ENCODE measurements at regions not wholly inside any gene's neighbourhood (a gene's known extent, or its start where the extent isn't known, plus 50 kb on each side); places are given as distances from the start of the nearest gene placed in this dataset.
"Not testable (repeated sequence)": the region's sequence is repeated elsewhere in the genome, so short reads cannot be mapped to it uniquely, and the experiment has no call there.

DNA sequence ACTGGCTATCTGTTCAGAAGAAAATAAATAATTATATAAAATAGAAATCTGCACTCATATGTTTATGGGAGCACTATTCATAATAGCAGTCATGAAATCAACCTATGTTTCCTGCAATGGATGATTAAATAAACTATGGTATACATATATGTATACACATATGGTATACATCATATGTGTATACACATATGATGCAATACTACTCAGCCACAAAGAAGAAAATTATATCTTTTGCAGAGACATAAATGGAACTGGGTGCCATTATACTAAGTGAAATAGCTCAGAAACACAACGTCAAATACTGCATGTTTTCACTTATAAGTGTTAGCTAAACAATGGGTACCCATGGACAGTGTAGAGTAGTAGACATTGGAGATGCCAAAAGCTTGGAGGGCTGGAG, 381.2 kb upstream of the LRFN5 start:
- no peaks in the 10 kb centered on the region for H3K27me3 ChIP-seq (ENCODE audit: control insufficient read depth, insufficient read depth, low read length, poor library complexity, severe bottlenecking)
- H3K4me1 ChIP-seq (ENCODE audit: control insufficient read depth, insufficient read depth, low read length) = no peaks in the 10 kb centered on the region
- H3K9me3 ChIP-seq (ENCODE audit: control insufficient read depth, low read length) = no peaks in the 10 kb centered on the region
- H3K27me3 Mint-ChIP-seq (ENCODE audit: insufficient read depth) = no peaks in the 10 kb centered on the region
- no peak overlapping the region for H3K9ac ChIP-seq (ENCODE audit: extremely low read depth, low read length, poor library complexity, severe bottlenecking)
- no peaks in the 10 kb centered on the region for H3K36me3 Mint-ChIP-seq (ENCODE audit: low read depth)
- DNase-seq = no peak
- 100% methylated on average over 1 of the region's 1 CpG for WGBS, 2 experiments (ENCODE audit: insufficient coverage in 1 of 2, insufficient read length in 1 of 2)
- H3K36me3 ChIP-seq (ENCODE audit: control insufficient read depth, insufficient read depth, low read length) = no peaks in the 10 kb centered on the region
- H3K27ac Mint-ChIP-seq = no peak overlapping the region
- H3K4me1 Mint-ChIP-seq = peaks cover 3% of the 10 kb centered on the region
- H3K9me3 Mint-ChIP-seq = no peaks in the 10 kb centered on the region
- H3K27ac ChIP-seq (ENCODE audit: low read depth, low read length) = no peak overlapping the region
- no peak overlapping the region for H3K4me3 Mint-ChIP-seq
- no peak overlapping the region for H3K4me3 ChIP-seq (ENCODE audit: low read length)
- TF ChIP-seq, protein P1, sequence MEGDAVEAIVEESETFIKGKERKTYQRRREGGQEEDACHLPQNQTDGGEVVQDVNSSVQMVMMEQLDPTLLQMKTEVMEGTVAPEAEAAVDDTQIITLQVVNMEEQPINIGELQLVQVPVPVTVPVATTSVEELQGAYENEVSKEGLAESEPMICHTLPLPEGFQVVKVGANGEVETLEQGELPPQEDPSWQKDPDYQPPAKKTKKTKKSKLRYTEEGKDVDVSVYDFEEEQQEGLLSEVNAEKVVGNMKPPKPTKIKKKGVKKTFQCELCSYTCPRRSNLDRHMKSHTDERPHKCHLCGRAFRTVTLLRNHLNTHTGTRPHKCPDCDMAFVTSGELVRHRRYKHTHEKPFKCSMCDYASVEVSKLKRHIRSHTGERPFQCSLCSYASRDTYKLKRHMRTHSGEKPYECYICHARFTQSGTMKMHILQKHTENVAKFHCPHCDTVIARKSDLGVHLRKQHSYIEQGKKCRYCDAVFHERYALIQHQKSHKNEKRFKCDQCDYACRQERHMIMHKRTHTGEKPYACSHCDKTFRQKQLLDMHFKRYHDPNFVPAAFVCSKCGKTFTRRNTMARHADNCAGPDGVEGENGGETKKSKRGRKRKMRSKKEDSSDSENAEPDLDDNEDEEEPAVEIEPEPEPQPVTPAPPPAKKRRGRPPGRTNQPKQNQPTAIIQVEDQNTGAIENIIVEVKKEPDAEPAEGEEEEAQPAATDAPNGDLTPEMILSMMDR (conservative IDR thresholded peaks at IDR 0.05) = no peak

DNA sequence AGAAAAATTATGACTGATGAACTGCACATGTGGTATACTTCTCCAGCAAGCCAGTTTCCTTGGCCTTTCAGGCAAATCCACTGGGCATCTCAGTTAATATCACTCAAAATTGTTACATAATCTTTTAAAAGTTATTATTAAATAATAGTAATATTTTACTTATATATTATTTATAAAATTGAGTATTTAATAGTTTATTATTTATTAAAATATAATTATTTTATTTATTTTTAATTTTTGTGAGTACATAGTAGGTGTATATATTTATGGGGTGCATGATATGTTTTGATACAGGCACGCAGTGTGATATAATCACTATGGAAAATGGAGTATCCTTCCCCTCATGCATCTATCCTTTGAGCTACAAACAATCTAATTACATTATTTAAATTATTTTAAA, 384.1 kb upstream of the LRFN5 start:
- DNase-seq = no peak
- Mint-ChIP-seq H3K27me3 (ENCODE audit: insufficient read depth) (no peaks in the 10 kb centered on the region), H3K9me3 (no peaks in the 10 kb centered on the region), H3K4me3 (no peak overlapping the region), H3K36me3 (ENCODE audit: low read depth) (no peaks in the 10 kb centered on the region), H3K27ac (no peak overlapping the region), H3K4me1 (peaks cover 3% of the 10 kb centered on the region)
- no peaks in the 10 kb centered on the region for H3K9me3 ChIP-seq (ENCODE audit: control insufficient read depth, low read length)
- no peaks in the 10 kb centered on the region for H3K27me3 ChIP-seq (ENCODE audit: control insufficient read depth, insufficient read depth, low read length, poor library complexity, severe bottlenecking)
- WGBS, 2 experiments (ENCODE audit: insufficient coverage in 1 of 2, insufficient read length in 1 of 2) = no CpG with 5 or more reads among the region's 1 CpG
- H3K4me1 ChIP-seq (ENCODE audit: control insufficient read depth, insufficient read depth, low read length) = no peaks in the 10 kb centered on the region
- H3K27ac ChIP-seq (ENCODE audit: low read depth, low read length) = no peak overlapping the region
- no peak overlapping the region for H3K9ac ChIP-seq (ENCODE audit: extremely low read depth, low read length, poor library complexity, severe bottlenecking)
- no peak overlapping the region for H3K4me3 ChIP-seq (ENCODE audit: low read length)
- TF ChIP-seq, protein P1 (conservative IDR thresholded peaks at IDR 0.05) = no peak
- H3K36me3 ChIP-seq (ENCODE audit: control insufficient read depth, insufficient read depth, low read length) = no peaks in the 10 kb centered on the region

GRCh38 chr14:41214978-41215377, 391.7 kb upstream of the LRFN5 start:
- not testable (repeated sequence) for DNase-seq; H3K4me1 ChIP-seq (ENCODE audit: control insufficient read depth, insufficient read depth, low read length); H3K4me1 Mint-ChIP-seq; H3K9ac ChIP-seq (ENCODE audit: extremely low read depth, low read length, poor library complexity, severe bottlenecking); H3K27me3 Mint-ChIP-seq (ENCODE audit: insufficient read depth); H3K4me3 ChIP-seq (ENCODE audit: low read length); H3K9me3 ChIP-seq (ENCODE audit: control insufficient read depth, low read length); H3K27ac Mint-ChIP-seq; H3K9me3 Mint-ChIP-seq; H3K27me3 ChIP-seq (ENCODE audit: control insufficient read depth, insufficient read depth, low read length, poor library complexity, severe bottlenecking); H3K4me3 Mint-ChIP-seq; H3K36me3 ChIP-seq (ENCODE audit: control insufficient read depth, insufficient read depth, low read length); H3K27ac ChIP-seq (ENCODE audit: low read depth, low read length); H3K36me3 Mint-ChIP-seq (ENCODE audit: low read depth)
- WGBS, 2 experiments (ENCODE audit: insufficient coverage in 1 of 2, insufficient read length in 1 of 2) = 93 to 97% methylated on average over 13 to 22 of the region's 22 CpGs

DNA sequence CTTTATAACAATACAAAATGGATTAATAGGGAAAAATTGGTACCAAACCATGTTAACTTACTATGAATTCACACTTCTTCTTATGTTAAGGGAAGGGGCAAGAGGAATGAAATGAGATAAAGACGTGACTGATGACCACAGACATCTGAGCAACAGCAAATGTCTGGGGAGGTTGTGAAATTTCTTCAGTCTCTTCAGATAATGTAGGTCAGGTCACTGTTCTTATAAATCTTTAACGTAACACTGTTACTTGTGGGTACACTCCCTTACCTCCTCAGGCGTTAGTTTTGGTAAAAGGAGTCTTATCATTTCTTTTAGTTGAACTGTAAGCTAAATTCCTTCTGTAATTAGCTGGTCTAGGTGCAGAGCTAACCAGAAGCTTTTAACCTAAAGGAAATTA, 405.0 kb upstream of the LRFN5 start:
- no peaks in the 10 kb centered on the region for H3K36me3 ChIP-seq (ENCODE audit: control insufficient read depth, insufficient read depth, low read length)
- H3K27ac Mint-ChIP-seq = no peak overlapping the region

More for the DNA sequence above, 405.0 kb upstream of the LRFN5 start:
- no peak overlapping the region for H3K4me3 Mint-ChIP-seq
- DNase-seq = no peak
- peaks cover 3% of the 10 kb centered on the region for H3K9me3 Mint-ChIP-seq
- 82 to 100% methylated on average over 1 to 3 of the region's 3 CpGs for WGBS, 2 experiments (ENCODE audit: insufficient coverage in 1 of 2, insufficient read length in 1 of 2)
- no peaks in the 10 kb centered on the region for H3K9me3 ChIP-seq (ENCODE audit: control insufficient read depth, low read length)
- H3K27ac ChIP-seq (ENCODE audit: low read depth, low read length) = no peak overlapping the region
- peaks cover 4% of the 10 kb centered on the region for H3K4me1 ChIP-seq (ENCODE audit: control insufficient read depth, insufficient read depth, low read length)
- no peak overlapping the region for H3K4me3 ChIP-seq (ENCODE audit: low read length)
- H3K9ac ChIP-seq (ENCODE audit: extremely low read depth, low read length, poor library complexity, severe bottlenecking) = no peak overlapping the region
- H3K36me3 Mint-ChIP-seq (ENCODE audit: low read depth) = no peaks in the 10 kb centered on the region
- H3K4me1 Mint-ChIP-seq = peaks cover 7% of the 10 kb centered on the region
- no peaks in the 10 kb centered on the region for H3K27me3 ChIP-seq (ENCODE audit: control insufficient read depth, insufficient read depth, low read length, poor library complexity, severe bottlenecking)
- TF ChIP-seq, protein P1 (conservative IDR thresholded peaks at IDR 0.05) = no peak
- peaks cover 39% of the 10 kb centered on the region for H3K27me3 Mint-ChIP-seq (ENCODE audit: insufficient read depth)
